ENCODE measurements at regions not wholly inside any gene's neighbourhood (a gene's known extent, or its start where the extent isn't known, plus 50 kb on each side); places are given as distances from the start of the nearest gene placed in this dataset.

- TF ChIP-seq EZH2 (IDR thresholded peaks at IDR 0.05; ENCODE audit: borderline replicate concordance, low read length) (no peak), CTCF (conservative IDR thresholded peaks at IDR 0.05 in 1 of 2, IDR thresholded peaks at IDR 0.05 in 1 of 2; ENCODE audit: extremely low read depth in 1 of 2, insufficient read depth in 1 of 2, low read depth in 1 of 2, low read length in 2 of 2) (no peak)
These were observed 456.5 kb downstream of the OMA1 start for GRCh38 chr1:58089898-58090534.

Measured in mammary epithelial cell (primary cell).